ENCODE measurements at regions not wholly inside any gene's neighbourhood (a gene's known extent, or its start where the extent isn't known, plus 50 kb on each side); places are given as distances from the start of the nearest gene placed in this dataset.

DNA sequence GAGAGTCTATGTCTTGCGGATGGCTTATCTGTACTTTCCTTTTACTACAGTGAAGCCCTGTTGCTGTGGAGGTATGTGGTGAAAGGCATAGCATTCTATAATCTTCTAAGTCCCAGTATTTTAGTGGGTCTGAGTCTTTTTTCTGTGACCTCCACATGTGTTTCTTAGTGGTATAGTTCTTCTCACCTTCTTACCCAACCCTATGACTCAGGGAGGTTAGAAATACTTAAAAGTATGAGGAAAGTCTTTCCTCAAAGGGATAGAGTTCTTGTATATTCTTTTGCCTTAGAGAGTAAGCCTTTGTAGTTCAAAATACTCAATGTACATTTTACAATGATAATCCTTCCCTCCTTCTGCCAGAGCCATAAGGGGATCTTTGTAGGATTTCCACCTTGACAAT lies 621.9 kb upstream of the CTNND2 start (continued):
- TF ChIP-seq, protein P1, sequence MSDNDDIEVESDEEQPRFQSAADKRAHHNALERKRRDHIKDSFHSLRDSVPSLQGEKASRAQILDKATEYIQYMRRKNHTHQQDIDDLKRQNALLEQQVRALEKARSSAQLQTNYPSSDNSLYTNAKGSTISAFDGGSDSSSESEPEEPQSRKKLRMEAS (IDR thresholded peaks at IDR 0.05) = no peak

GRCh38 chr5:12522116-12522515 lies 617.9 kb upstream of the CTNND2 start:
- H3K36me3 ChIP-seq (ENCODE audit: control insufficient read depth in 1 of 2, insufficient read depth in 2 of 2, low read length in 2 of 2) = no peaks in the 10 kb centered on the region
- H3K79me2 ChIP-seq (ENCODE audit: insufficient read depth, low read length) = no peaks in the 10 kb centered on the region
- no peak overlapping the region for H3K4me3 ChIP-seq (replicated peaks in 1 of 2; ENCODE audit: low read depth in 1 of 2, low read length in 2 of 2)
- BruUV-seq (replicated peaks) = no TSS peak
- no peak for DNase-seq (ENCODE audit: low read depth, low spot score)
- no peak for ATAC-seq
- intact Hi-C loops (cut with micrococcal nuclease) = no loop called here
- ChIA-PET CTCF (no interaction called here), RAD21 (ENCODE audit: low non-redundant PET in 1 of 2, low total read pairs in 2 of 2, uncharacterized antibody in 2 of 2, unreplicated experiment in 2 of 2) (no interaction called here), POLR2A (no interaction called here)
- TF ChIP-seq, protein P2, sequence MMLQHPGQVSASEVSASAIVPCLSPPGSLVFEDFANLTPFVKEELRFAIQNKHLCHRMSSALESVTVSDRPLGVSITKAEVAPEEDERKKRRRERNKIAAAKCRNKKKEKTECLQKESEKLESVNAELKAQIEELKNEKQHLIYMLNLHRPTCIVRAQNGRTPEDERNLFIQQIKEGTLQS (IDR thresholded peaks at IDR 0.05) = no peak
- TF ChIP-seq, protein P1 (IDR thresholded peaks at IDR 0.05) = no peak
- no peak for TF ChIP-seq EGR1 (IDR thresholded peaks at IDR 0.05; ENCODE audit: low read depth)
- TF ChIP-seq CTCF (IDR thresholded peaks at IDR 0.05 in 2 of 3, conservative IDR thresholded peaks at IDR 0.05 in 1 of 3; ENCODE audit: borderline replicate concordance in 1 of 3, insufficient read depth in 1 of 3, low read depth in 2 of 3, low read length in 2 of 3) = no peak
- TF ChIP-seq ZBTB33 (IDR thresholded peaks at IDR 0.05; ENCODE audit: extremely low read depth, insufficient replicate concordance, low read length) = no peak
- TF ChIP-seq CBX3 (IDR thresholded peaks at IDR 0.05; ENCODE audit: low read depth) = no peak
- no peak for TF ChIP-seq POLR2A (IDR thresholded peaks at IDR 0.05; ENCODE audit: borderline replicate concordance, extremely low read depth, insufficient read depth, insufficient read length)
- no peak for TF ChIP-seq ELF1 (IDR thresholded peaks at IDR 0.05; ENCODE audit: borderline replicate concordance, low read depth)
- no peak for TF ChIP-seq EZH2 (IDR thresholded peaks at IDR 0.05)
- no peak for TF ChIP-seq SRF (IDR thresholded peaks at IDR 0.05; ENCODE audit: low read depth)
- TF ChIP-seq SIN3A (IDR thresholded peaks at IDR 0.05; ENCODE audit: low read depth) = no peak
- TF ChIP-seq JUND (IDR thresholded peaks at IDR 0.05) = no peak
- no peak for TF ChIP-seq RAD21 (IDR thresholded peaks at IDR 0.05; ENCODE audit: low read depth)
- TF ChIP-seq REST (IDR thresholded peaks at IDR 0.05; ENCODE audit: low read depth) = no peak
- no peak for TF ChIP-seq SP1 (IDR thresholded peaks at IDR 0.05; ENCODE audit: low read depth)
- TF ChIP-seq EZH2phosphoT487 (IDR thresholded peaks at IDR 0.05; ENCODE audit: borderline replicate concordance) = no peak
- no peak for TF ChIP-seq CEBPB (IDR thresholded peaks at IDR 0.05; ENCODE audit: low read depth)
- TF ChIP-seq FOSL1 (IDR thresholded peaks at IDR 0.05; ENCODE audit: low read depth) = no peak
- no peak for TF ChIP-seq ZFX (IDR thresholded peaks at IDR 0.05)
- no peak for TF ChIP-seq TCF7L2 (IDR thresholded peaks at IDR 0.05; ENCODE audit: borderline replicate concordance, extremely low read depth, insufficient read depth, insufficient read length)
- H3K27ac ChIP-seq (ENCODE audit: low read depth, low read length) = no peak overlapping the region
- H3K27me3 ChIP-seq (ENCODE audit: insufficient read depth, low read length) = no peaks in the 10 kb centered on the region
- no peaks in the 10 kb centered on the region for H3K9me2 ChIP-seq (ENCODE audit: insufficient read depth)
- no peaks in the 10 kb centered on the region for H3K4me1 ChIP-seq (ENCODE audit: control insufficient read depth in 1 of 2, insufficient read depth in 2 of 2, low read length in 2 of 2)
- H4K20me1 ChIP-seq (ENCODE audit: insufficient read depth) = no peaks in the 10 kb centered on the region
- H3K4me2 ChIP-seq (ENCODE audit: low read length) = no peak overlapping the region
- no peak overlapping the region for H2AFZ ChIP-seq (ENCODE audit: low read depth, low read length, poor library complexity, severe bottlenecking)
- H3K9ac ChIP-seq (ENCODE audit: low read length) = no peak overlapping the region
- peaks cover 0 to 16% of the 10 kb centered on the region in 2 experiments; a peak in 2 of 4 replicates for H3K9me3 ChIP-seq (ENCODE audit: control insufficient read depth in 1 of 2, insufficient read depth in 1 of 2, low read depth in 1 of 2, low read length in 2 of 2)

Measured in HCT116 (cell line).